GM13977 (cell line): ENCODE measurements at regions not wholly inside any gene's neighbourhood (a gene's known extent, or its start where the extent isn't known, plus 50 kb on each side); places are given as distances from the start of the nearest gene placed in this dataset.

Experiments used
- DNase-seq: peaks from one replicate; pipeline ENCODE4 v3.0.0; 2012; ENCODE audit warnings: low spot score
- in situ Hi-C: fragments of 300-500 bp; cut with MboI; formaldehyde crosslinking; loops from one replicate; pipeline ENCODE4 v1.12.0; 2022; ENCODE audit warnings: low sequenced_read_pairs, low pct_unique_long_range_greater_than_20kb, mixed read lengths, inconsistent platforms; ENCODE audit not compliant: unreplicated experiment
- TF ChIP-seq, protein P1 (sequence below): IDR thresholded peaks from 2 replicates; pipeline ENCODE4 v1.5.1; 2012; ENCODE audit warnings: mild to moderate bottlenecking, control low read depth; ENCODE audit not compliant: insufficient read depth; ENCODE audit errors: extremely low read depth, missing control alignments

DNA sequence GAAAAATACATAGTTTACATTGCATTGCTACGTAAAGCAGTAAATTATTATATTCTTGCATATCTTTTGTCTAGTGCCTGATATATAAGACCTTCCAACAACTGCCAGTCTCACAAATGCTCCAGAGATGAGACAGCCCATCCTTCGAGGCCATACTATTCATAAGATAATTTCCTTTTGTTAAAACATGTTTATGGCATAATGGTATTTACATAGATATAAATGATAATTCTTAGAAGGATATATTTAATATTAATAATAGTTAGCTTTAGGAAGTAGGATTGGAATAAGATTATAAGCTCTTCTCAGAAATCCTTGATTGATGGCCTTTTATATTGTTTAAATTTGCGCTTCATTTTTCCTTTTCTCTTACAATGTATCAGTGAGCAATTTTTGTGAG, 1410.1 kb upstream of the MIR17HG start:
- in situ Hi-C loops, result no loop called here
- DNase-seq, result no peak
- TF ChIP-seq, protein P1, sequence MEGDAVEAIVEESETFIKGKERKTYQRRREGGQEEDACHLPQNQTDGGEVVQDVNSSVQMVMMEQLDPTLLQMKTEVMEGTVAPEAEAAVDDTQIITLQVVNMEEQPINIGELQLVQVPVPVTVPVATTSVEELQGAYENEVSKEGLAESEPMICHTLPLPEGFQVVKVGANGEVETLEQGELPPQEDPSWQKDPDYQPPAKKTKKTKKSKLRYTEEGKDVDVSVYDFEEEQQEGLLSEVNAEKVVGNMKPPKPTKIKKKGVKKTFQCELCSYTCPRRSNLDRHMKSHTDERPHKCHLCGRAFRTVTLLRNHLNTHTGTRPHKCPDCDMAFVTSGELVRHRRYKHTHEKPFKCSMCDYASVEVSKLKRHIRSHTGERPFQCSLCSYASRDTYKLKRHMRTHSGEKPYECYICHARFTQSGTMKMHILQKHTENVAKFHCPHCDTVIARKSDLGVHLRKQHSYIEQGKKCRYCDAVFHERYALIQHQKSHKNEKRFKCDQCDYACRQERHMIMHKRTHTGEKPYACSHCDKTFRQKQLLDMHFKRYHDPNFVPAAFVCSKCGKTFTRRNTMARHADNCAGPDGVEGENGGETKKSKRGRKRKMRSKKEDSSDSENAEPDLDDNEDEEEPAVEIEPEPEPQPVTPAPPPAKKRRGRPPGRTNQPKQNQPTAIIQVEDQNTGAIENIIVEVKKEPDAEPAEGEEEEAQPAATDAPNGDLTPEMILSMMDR, result no peak

DNA sequence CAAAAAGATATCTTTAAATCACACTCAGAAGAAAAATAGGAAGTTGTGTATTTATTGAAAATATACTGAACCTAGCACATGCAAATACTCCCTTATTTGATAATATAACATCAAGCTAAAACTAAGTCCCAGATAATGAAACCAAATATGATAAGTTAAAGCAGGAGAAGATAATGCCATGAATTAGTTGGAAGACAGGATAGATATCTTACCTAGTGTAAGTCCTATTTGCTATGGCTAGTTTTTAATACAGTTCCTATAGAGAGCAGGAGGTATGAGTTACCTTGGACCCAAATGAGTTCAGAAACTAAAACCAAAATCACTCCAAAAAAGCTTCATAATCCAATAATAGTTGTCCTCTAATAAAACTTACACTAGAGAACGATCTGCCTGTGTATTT, 1407.1 kb upstream of the MIR17HG start:
- no peak for DNase-seq
- in situ Hi-C loops, result no loop called here
- TF ChIP-seq, protein P1, result no peak

DNA sequence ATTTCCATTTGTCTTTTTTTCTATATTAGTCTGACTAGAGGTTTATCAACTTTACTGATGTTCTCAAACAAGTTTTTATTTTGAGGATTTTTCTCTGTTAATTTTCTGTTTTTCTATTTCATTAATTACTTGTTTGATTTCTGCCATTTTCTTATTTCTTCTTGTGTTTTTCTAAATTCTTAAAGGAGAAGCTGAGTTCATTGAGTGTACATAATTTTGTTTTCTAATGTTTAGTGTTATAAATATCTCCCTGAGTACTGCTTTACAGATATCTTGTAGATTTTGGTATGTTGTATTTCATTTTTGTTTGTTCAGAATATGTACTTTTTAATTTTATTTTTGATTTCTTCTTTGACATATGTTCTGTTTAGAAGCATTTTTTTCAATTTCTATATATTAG, 1404.3 kb upstream of the MIR17HG start:
- in situ Hi-C loops, result no loop called here
- DNase-seq, result no peak
- TF ChIP-seq, protein P1, result no peak

DNA sequence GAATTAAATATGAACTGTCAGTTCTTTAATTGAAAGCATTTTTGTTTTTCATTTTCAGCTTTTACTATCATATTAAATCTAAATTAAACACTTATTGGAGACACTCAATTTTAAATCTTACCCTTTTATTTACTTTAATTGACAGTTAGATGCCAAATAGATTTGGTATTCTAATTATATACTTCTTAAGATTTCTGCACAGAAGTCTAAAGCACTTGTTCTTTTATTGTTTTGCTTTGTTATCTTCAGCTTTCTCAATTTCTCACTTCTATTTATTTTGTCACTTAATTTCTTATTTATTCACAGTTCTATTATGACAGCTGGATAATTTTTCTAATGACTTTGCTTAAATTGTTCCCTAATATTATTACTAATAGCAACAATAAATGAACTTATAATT, 1397.3 kb upstream of the MIR17HG start:
- TF ChIP-seq, protein P1, result no peak
- in situ Hi-C loops, result no loop called here
- DNase-seq, result no peak

DNA sequence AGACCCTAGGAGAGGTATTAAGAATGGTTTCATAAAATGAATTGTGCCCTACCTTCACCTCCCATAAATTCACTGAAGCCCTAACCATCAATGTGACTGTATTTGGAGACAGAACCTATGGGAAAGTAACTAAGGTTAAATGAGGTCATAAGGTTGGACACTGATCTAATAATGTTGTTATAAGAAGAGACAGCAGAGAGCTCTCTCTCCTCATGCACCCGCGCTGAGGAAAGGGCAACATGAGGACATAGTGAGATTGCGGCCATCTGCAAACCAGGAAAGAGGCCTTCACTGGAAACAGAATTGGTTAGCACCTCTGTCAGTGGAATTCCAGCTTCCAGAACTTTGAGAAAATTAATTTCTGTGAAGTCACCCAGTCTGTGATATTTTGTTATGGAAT, 1396.1 kb upstream of the MIR17HG start:
- TF ChIP-seq, protein P1, result no peak
- no peak for DNase-seq
- in situ Hi-C loops, result no loop called here

DNA sequence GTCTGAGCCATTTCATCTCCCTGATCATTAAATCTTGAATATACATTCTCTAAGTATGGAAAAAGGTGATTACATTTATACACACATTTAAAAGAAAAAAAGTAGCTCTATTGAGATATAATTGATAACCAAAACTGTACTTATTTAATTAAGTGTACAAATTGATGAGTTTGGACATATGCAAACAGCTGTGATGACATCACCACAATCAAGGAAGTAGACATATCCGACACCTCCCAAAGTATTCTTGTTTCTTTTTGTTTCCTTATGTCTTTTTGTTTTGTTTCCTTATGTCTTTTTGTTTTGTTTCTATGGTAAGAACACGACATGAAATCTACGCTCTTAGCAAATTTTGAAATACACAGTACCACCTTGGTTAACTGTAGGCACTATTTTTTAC, 1393.9 kb upstream of the MIR17HG start:
- no peak for DNase-seq
- TF ChIP-seq, protein P1, result no peak
- in situ Hi-C loops, result no loop called here

DNA sequence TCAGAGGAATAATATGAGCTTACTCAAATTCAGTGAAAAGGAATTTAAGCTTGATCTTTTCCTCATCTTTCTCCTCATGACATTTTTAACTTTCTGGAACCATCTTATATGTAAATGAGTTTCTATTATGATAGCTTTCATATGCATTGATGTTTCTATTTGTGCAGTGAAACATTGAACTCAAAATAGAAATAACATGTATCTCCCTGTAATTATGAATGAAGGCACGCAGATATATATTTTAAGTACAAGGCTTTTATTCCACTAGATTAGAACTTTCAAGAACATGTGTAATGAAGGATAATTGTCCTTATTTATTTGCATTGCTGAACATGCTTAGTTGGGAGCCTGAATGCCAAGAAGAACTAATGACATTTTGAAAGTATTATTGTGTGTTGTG, 1391.7 kb upstream of the MIR17HG start:
- in situ Hi-C loops, result no loop called here
- no peak for DNase-seq
- TF ChIP-seq, protein P1, result no peak
